GM19043 (cell line): ENCODE measurements at regions not wholly inside any gene's neighbourhood (a gene's known extent, or its start where the extent isn't known, plus 50 kb on each side); places are given as distances from the start of the nearest gene placed in this dataset.

ENCODE experiments used
- ATAC-seq: cut with Tn5 transposase; IDR thresholded peaks from one replicate; pipeline ENCODE4 v1.9.1; 2021; ENCODE audit warnings: low read depth; ENCODE audit not compliant: unreplicated experiment

DNA sequence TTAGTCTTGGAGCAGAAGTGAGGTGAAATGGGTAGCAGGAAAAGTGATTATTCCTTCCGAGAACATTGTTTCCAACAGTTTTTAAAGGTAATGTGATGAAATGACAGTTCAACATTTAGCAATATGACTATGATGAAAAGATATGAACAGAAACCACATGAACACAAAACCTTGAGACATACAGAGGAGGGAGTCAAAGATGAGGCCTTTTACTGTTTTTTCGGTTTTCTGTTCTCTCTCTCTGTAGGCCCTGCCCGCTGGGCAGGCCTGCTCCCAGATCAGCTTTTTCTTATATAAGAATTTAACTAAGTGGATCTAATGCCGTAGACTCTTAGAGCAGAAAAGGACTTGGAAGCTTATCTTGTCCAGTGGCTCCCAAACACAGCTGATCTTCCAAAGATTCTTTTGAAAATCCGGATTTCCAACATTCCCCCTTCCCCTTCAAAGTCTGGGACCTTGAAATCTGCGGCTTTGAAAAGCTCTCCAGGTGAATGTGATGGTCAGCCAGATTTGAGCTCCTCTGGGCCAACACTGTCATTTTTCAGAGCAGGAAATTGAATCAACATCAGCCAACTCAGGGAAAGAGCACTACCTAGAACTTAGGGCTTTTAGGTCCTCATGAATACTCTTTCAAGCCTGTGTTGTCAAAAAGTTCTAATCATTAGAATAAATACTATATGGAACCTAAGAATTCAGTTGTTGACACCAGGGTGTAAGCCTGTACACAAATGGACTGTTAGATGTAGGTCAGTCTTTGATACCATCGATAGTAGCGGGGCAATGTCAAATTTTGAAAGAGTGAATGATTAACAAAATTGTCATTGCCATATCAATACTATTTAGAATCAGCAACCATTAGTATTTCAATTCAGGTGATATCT is 372.7 kb downstream of the SHQ1 start:
- ATAC-seq: no peak

GRCh38 chr3:72474775-72475174 is 373.5 kb downstream of the SHQ1 start:
- ATAC-seq: no peak

DNA sequence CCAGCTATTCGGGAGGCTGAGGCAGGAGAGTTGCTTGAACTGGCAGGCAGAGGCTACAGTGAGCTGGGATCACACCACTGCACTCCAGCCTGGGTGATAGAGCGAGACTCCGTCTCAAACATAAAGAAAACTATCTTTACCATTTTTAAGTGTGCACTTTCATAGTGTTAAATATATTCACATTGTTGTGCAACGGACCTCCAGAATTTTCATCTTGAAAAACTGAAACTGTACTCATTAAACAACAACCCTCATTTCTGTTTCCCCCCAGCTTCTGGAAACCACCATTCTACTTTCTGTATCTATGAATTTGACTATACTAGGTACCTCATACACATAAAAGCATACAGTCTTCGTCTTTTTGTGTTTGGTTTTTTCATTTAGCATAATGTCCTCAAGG is 375.1 kb downstream of the SHQ1 start:
- peak; percentile 67 for ATAC-seq

- no peak for ATAC-seq
These were observed 377.3 kb downstream of the SHQ1 start for GRCh38 chr3:72470904-72471417.

DNA sequence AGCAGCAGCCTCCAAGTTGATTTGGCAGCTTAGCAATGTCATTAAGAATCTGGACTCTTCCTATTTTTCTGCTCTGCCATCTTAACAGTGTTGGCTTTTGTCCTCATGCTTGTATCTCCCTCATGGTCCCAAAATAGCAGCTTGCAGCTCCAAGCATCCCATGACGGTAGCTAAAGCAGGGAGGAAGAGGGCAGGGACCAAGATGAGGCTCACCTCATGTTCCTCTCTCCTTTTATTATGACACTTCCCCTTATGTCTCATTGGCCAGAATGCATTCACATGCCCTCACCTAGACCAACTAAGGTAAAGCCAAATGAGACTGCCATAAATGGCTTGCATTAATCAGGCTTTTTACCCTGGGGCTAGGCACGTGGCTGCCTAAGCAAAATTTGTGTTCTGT is 382.4 kb downstream of the SHQ1 start:
- no peak for ATAC-seq

GRCh38 chr3:72463083-72463482 is 385.2 kb downstream of the SHQ1 start:
- no peak for ATAC-seq

- no peak for ATAC-seq
These were observed 385.6 kb downstream of the SHQ1 start for GRCh38 chr3:72462595-72463011.

DNA sequence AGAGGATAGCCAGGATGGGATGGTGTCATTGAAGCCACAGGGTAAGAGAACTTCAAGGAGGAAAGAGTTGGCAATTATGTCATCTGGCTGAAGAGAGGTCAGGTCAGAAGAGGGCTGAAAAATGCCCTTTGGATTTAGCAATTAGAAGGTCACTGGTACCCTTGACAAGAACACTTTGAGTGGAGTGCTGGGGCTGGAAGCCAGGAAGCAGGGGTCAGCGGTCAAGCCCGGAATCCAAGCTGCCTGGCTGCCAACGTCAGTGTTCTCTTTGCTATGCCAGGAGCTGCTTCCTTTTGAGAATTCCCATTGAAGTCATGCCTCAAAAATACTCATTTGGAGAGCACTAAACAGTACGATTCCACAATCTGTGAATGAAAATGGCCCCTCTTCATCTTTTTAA is 386.5 kb downstream of the SHQ1 start:
- no peak for ATAC-seq

DNA sequence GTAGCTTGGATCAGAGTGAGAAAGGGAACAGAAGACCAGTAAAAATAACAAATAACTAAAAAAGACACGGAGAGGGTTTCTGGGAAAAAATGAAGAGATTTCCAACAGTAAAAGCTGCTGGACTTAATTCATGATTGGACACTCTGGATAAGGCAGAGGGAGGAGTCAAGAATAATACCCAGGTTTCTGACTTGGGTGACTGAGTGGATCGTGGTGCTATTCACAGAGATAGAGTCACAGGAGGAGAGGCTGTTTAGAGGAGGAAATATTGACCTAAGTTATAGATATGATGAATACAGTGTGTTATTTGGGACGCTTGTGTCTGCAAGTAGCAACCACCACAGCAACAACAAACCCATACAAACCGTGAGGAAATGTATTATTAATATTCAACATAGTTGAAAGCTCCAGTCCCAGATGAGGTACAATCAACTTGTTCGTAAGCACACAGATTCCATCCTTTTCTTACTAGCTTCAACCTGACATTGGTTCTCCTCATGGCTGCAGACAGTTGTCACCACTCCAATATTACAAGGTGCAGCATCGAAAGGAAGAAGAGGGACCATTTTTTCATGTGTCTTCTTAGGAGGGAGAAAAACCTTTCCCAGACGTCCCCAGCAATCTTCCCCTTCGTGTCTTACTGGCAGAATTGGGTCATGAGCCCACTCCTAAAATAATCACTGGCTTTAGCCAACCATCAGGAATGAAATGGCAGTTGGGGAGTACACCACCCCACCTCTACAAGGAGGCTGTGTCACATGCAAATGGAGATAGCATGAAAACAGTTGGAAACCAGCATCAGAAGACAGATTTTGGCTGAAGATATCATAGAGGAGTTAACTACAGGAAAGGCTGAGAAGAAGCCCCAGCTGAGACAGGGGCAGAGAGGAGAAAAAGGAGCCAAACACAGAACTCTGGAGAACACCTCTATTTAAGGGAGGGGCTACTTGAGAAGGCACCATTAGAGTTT is 387.8 kb downstream of the SHQ1 start:
- ATAC-seq: no peak

DNA sequence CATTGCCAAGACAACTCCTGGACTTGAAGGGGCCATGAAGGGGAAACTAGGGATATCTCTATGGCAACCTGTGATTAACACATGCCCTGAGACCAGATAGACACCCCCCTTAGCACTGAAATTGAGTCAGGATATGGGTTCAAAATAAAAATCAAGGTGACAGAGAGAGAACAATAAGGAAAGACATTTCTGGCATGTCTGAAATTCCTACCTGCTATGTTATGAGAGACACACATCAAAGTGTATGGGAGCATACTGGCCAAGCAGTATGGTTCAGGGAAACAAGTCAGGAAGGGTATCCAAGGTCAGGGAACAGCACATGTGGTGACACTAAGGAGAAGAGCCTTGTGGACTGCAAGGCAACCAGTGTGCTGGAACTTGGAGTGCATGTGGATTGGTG is 388.7 kb downstream of the SHQ1 start:
- ATAC-seq: no peak

DNA sequence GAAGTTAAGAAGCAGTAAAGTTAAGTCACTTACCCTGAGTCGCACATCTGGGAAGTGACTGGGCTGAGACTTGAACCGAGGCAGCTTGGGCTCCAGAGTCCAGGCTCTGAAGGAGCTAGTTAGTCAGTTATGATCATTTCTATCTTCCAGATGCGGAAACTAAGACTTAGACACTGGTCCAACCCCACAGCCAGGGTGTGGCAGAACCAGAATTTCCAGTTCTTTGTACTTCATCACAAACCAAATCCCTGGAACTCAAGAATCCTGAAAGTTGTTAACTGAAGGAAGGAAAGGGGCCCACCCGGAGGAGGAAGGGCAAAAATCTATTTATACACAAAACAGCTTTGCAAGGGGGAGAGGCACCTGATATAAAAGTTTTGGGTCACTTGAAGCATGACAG is 389.9 kb downstream of the SHQ1 start:
- no peak for ATAC-seq

- ATAC-seq: no peak
These were observed 393.8 kb downstream of the SHQ1 start for GRCh38 chr3:72454441-72454840.

- ATAC-seq: no peak
These were observed 394.5 kb downstream of the SHQ1 start for GRCh38 chr3:72453706-72454105.

DNA sequence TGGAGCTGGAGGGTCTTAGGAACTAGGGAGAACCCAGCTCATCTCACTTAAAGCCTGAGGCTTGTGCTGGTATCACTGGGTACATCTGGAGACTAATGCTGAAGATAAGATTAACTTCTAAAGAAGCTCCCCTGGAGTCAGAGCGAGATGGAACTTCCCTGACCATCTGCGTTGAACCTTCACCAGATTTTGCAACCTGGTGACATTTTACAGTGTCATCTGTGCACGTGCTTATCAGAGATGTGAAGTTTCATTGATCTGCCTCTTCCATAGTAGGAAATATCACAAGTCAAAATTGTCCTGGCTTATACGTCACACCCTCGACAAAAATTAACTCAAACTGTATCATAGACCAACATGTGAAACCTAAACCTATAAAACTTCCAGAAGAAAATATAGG is 395.5 kb downstream of the SHQ1 start:
- no peak for ATAC-seq

DNA sequence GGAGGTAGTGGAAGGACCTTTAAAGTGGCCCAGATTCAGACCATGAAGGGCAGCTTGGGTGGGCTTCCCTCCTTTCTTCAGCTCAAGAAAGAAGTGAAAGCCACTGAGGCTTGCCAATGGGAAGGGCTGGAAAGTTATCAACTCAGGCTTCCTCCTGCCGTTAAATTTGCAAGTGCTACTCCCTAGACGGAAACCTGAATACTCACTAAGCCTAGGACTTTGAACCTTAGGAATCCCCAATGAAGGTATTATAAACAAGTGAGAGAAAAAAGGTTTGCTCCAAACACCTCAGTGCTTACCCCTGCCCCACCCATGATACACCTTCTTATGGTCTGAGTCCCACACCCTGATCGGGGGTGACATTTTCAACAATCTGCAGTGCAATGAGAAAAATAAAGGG is 396.4 kb downstream of the SHQ1 start:
- no peak for ATAC-seq

- no peak for ATAC-seq
These were observed 398.7 kb downstream of the SHQ1 start for GRCh38 chr3:72449551-72449950.

- no peak for ATAC-seq
These were observed 399.4 kb downstream of the SHQ1 start for GRCh38 chr3:72448858-72449257.

GRCh38 chr3:72448375-72448823 is 399.8 kb downstream of the SHQ1 start:
- no peak for ATAC-seq

DNA sequence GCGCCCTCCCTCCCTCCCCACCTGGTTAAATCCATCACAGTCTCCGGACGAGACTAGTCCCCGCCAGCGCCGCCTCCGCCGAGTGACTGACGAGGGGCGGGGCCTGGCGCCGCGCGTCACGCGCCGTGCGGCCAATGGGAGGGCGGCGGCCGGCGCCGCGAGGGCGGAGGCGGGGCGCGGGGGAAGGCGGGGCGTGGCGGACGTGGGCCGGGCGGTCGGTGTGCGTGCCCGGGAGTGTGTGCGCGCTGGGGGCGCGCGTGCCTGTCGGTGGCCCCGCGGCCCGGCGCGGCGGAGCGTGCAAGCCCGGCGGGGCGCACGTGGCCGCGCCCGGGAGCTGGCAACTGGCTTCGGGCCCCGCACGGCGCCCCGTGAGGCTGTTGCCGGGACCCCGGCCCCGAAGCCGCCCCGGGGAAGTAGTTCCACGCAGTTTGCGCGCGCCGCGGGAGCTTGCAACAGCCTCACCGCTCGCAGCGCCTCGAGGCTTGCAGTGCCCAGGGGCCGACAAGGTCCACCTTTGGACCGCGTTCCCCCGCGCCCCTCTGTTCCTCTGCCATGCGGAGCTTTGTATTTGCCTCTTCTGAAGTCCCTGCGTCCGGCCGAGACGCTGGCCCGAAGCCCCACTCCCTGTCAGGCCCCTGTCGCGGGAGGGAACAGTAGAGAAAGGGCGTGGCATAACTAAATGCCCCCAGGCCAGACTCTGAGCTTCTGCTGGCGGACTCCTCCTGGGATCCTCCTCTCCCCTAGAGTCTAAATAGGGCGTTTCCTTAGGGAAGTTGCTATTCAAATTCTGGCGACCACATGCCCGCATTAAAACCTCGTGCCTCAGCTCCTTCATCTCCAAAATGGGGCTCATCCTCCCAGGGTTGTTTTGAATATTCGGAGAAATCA is 400.9 kb downstream of the SHQ1 start:
- ATAC-seq: peak; percentile 86
